DOHH2 (cell line): ENCODE measurements at regions not wholly inside any gene's neighbourhood (a gene's known extent, or its start where the extent isn't known, plus 50 kb on each side); places are given as distances from the start of the nearest gene placed in this dataset.

ENCODE experiments used
- EZH2phosphoT487 ChIP-seq: fragments of 200-600 bp; sonication (generic); IDR thresholded peaks from 2 replicates; pipeline ENCODE4 v1.6.1; 2017; ENCODE audit warnings: borderline replicate concordance, mild to moderate bottlenecking, antibody characterized with exemption, low read length, moderate library complexity, mixed read lengths
- TF ChIP-seq, protein P1 (sequence below): fragments of 200-600 bp; sonication (generic); IDR thresholded peaks from one replicate; pipeline ENCODE4 v1.5.1; 2014; ENCODE audit warnings: antibody characterized with exemption, mild to moderate bottlenecking, low read depth, low read length; ENCODE audit not compliant: poor library complexity, severe bottlenecking

DNA sequence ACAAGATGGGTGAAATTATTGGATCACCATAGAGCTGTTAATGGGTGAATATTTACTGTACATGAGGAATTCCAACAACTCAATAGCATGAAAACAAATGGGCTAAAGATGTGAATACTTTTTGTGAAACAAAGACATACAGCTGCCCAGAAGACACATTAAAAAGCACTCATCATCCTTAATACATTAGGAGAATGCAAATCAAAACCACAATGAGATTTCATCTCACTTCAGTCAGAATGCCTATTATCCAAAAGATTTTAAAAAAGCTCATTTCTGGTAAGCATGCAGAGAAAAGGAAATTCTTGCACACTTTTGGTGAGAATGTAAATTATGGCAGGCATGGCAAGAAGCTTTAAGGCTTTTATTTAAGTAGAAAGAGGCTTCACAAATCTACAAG, 770.8 kb upstream of the AMELY start:
- TF ChIP-seq, protein P1, sequence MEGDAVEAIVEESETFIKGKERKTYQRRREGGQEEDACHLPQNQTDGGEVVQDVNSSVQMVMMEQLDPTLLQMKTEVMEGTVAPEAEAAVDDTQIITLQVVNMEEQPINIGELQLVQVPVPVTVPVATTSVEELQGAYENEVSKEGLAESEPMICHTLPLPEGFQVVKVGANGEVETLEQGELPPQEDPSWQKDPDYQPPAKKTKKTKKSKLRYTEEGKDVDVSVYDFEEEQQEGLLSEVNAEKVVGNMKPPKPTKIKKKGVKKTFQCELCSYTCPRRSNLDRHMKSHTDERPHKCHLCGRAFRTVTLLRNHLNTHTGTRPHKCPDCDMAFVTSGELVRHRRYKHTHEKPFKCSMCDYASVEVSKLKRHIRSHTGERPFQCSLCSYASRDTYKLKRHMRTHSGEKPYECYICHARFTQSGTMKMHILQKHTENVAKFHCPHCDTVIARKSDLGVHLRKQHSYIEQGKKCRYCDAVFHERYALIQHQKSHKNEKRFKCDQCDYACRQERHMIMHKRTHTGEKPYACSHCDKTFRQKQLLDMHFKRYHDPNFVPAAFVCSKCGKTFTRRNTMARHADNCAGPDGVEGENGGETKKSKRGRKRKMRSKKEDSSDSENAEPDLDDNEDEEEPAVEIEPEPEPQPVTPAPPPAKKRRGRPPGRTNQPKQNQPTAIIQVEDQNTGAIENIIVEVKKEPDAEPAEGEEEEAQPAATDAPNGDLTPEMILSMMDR = no peak
- TF ChIP-seq EZH2phosphoT487 = no peak
